ENCODE measurements at regions not wholly inside any gene's neighbourhood (a gene's known extent, or its start where the extent isn't known, plus 50 kb on each side); places are given as distances from the start of the nearest gene placed in this dataset.

GRCh38 chr6:43987838-43988439 lies 139.3 kb downstream of the MRPL14 start:
- Mint-ChIP-seq H3K4me3 (no peak overlapping the region), H3K36me3 (no peaks in the 10 kb centered on the region), H3K9me3 (no peaks in the 10 kb centered on the region), H3K27me3 (peaks cover 7 to 16% of the 10 kb centered on the region in 2 donors), H3K27ac (no peak overlapping the region), H3K4me1 (ENCODE audit: low read depth in 2 of 2) (peaks cover 6 to 7% of the 10 kb centered on the region in 2 donors)
- ATAC-seq (no peak), DNase-seq (ENCODE audit: low spot score) (no peak)

DNA sequence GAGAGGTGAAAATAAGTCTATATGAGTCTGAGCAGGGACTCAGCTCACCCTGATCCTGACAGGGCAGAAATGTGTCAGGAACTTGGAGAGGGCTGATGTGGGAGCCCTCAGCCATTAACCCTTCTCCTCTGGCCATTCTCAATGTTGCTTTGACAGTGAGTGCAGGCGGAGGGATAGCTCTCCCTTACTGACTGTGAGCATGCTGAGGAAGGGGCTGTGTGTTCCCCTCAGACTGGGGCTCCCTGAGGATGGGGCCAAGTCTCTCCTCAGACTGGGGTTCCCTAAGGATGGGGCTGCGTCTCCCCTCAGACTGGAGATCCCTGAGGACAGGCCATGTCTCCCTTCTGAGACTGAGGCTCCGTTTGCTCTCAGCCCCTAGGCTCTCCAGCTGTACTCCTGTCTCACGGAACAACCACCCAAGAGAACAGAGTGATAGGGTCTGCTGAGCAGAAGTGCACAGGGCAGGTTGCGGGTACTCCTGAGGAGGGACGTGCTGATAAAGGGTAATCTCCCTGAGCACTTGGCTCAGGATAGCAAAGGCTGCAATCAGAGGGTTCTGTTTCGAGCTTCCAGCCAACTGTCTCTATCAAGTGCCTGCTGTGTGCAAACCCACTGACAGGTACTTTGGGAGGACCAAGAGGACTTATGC lies 141.0 kb downstream of the MRPL14 start:
- DNase-seq (ENCODE audit: low spot score) (peak; percentile 20), ATAC-seq (no peak)
- Mint-ChIP-seq H3K9me3 (no peaks in the 10 kb centered on the region), H3K27me3 (peaks cover 9 to 16% of the 10 kb centered on the region in 2 donors), H3K4me3 (no peak overlapping the region), H3K4me1 (ENCODE audit: low read depth in 2 of 2) (no peaks in the 10 kb centered on the region), H3K36me3 (no peaks in the 10 kb centered on the region), H3K27ac (no peak overlapping the region)

DNA sequence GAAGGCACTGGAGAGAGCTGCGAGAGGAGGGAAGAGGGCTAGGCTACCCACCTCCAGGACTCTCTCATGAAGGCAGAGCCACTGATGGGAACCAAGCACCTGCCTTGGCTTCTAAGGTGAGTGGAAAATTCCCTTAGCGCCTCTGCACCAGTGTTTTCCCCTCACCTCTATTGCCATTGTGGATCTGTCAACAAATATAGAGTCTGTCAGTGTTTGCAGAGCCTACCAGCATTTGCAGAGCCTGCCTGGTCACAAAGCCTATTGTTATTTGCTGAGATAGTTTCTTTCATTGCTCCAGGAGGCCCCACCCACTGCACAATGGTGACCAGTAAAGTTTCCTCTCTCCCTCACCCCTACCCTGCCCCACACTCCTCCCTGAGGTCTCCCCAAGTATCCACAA lies 141.9 kb downstream of the MRPL14 start:
- Mint-ChIP-seq H3K4me3 (no peak overlapping the region), H3K4me1 (ENCODE audit: low read depth in 2 of 2) (no peaks in the 10 kb centered on the region), H3K27me3 (peaks cover 9 to 16% of the 10 kb centered on the region in 2 donors), H3K36me3 (no peaks in the 10 kb centered on the region), H3K9me3 (no peaks in the 10 kb centered on the region), H3K27ac (no peak overlapping the region)
- no peak for ATAC-seq
- no peak for DNase-seq (ENCODE audit: low spot score)

GRCh38 chr6:43984442-43985321 lies 142.6 kb downstream of the MRPL14 start:
- H3K27me3 Mint-ChIP-seq: peaks cover 9 to 16% of the 10 kb centered on the region in 2 donors
- H3K36me3 Mint-ChIP-seq: no peaks in the 10 kb centered on the region
- no peak for ATAC-seq
- peak; percentile 40 for DNase-seq (ENCODE audit: low spot score)
- H3K9me3 Mint-ChIP-seq: no peaks in the 10 kb centered on the region
- no peaks in the 10 kb centered on the region for H3K4me1 Mint-ChIP-seq (ENCODE audit: low read depth in 2 of 2)
- H3K27ac Mint-ChIP-seq: no peak overlapping the region
- H3K4me3 Mint-ChIP-seq: no peak overlapping the region

DNA sequence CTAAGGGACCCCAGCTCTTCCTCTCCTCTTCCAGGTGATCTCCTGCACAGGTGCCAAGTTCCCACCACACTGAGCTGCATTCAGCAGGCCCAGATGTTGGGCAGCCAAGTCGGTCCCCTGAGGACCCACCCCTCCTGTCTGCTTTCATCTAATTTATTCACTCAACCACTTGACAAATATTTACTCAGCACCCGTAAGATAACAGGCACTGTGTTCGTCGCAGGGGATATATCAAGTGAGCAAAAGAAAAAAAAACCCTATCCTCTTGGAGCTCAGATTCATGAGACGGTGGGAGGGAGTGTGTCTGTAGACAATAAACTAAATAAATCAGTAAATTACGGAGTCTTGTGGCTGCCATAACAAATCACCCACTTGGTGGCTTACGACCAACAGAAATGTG lies 143.6 kb downstream of the MRPL14 start:
- H3K36me3 Mint-ChIP-seq: no peaks in the 10 kb centered on the region

DNA sequence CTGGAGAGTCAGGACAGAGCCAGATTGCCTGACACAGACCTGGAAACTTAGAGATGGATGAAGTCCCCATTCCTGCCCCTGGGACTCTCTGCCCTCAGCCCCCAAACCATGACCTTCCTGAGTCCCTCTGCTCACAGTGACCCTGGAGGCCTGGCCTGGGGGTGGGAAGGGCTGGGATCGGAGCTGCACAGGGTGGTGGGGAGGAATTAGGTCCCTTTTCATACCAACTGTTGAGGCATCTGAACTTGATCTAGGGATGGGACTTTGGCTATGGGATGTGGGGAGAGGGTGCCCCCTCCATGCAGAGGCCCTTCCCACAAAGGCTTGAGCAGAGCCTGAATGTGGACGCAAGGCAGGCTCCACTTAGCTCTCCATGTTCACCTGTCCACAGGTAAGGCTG lies 144.1 kb downstream of the MRPL14 start:
- Mint-ChIP-seq H3K4me3 (no peak overlapping the region), H3K27me3 (peaks cover 7 to 10% of the 10 kb centered on the region in 2 donors), H3K4me1 (ENCODE audit: low read depth in 2 of 2) (peaks cover 3 to 4% of the 10 kb centered on the region in 2 donors), H3K9me3 (no peaks in the 10 kb centered on the region), H3K36me3 (no peaks in the 10 kb centered on the region), H3K27ac (no peak overlapping the region)
- ATAC-seq (no peak), DNase-seq (ENCODE audit: low spot score) (no peak)

More for the DNA sequence above, 143.6 kb downstream of the MRPL14 start:
- peaks cover 7% of the 10 kb centered on the region in 2 donors for H3K27me3 Mint-ChIP-seq
- H3K27ac Mint-ChIP-seq: no peak overlapping the region
- H3K4me3 Mint-ChIP-seq: no peak overlapping the region
- H3K9me3 Mint-ChIP-seq: no peaks in the 10 kb centered on the region
- ATAC-seq (no peak), DNase-seq (ENCODE audit: low spot score) (no peak)
- H3K4me1 Mint-ChIP-seq (ENCODE audit: low read depth in 2 of 2): no peaks in the 10 kb centered on the region

DNA sequence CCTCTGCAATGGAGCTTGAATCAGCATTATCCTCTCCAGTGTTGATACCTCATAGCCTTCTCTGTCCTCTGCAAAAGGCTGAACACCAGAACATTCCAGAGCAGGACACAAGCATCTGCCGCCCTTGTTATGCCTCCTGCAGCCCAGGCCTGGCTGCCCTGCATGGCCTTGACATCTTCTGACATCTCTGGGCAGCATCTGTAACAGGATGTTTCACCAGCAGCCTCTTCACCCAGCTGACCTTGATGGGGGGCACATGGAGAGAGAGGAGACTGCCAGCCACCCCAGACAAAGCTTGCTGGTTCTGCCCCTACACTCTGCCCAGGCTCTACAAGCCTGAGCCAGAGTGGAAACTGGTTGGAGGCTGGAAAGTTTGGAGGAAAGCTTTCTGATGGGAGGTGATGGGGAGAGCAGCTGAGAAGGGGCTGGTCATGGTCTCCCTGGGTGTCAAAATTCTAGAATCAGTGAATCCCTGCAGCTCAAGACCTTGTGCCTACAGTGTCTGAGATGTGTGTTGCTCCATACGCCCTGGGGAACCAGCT lies 145.1 kb downstream of the MRPL14 start:
- H3K36me3 Mint-ChIP-seq: no peaks in the 10 kb centered on the region
- no peak overlapping the region for H3K4me3 Mint-ChIP-seq
- H3K27me3 Mint-ChIP-seq: peaks cover 7 to 10% of the 10 kb centered on the region in 2 donors
- DNase-seq (ENCODE audit: low spot score) (no peak), ATAC-seq (no peak)
- H3K27ac Mint-ChIP-seq: no peak overlapping the region
- H3K9me3 Mint-ChIP-seq: no peaks in the 10 kb centered on the region
- peaks cover 12 to 14% of the 10 kb centered on the region in 2 donors for H3K4me1 Mint-ChIP-seq (ENCODE audit: low read depth in 2 of 2)

DNA sequence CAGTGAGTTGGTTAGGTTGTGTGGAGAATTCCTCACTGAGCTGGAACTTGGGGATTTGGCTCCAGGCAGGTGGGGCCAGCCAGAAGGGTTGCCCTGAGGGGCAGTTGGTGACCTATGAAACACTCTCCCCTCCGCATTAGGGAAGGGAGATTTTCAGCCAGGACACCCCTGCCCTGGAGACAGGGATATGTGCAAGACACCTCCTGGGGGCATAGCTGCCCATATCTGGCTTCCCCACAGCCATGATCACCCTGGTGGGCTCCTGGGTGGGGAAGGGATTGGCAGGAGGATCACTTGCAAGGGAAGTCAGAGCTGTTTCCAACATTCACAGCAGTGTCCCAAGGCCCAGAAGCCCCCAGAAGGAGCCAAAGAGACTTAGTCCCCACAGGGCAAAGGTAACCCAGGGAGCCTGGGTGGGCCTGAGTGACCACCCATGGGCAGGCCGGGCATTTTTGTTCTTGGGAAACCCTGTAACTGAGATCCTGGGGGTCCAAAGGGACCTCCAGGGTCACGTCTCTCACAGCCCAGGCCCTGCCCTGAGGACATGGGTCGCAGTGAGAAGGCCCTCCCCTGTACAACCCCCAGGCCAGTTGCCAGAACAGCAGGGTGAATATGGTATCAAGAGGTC lies 145.8 kb downstream of the MRPL14 start:
- H3K36me3 Mint-ChIP-seq: no peaks in the 10 kb centered on the region
- ATAC-seq (no peak), DNase-seq (ENCODE audit: low spot score) (no peak)
- no peaks in the 10 kb centered on the region for H3K9me3 Mint-ChIP-seq
- H3K4me3 Mint-ChIP-seq: no peak overlapping the region
- peaks cover 12% of the 10 kb centered on the region in 2 donors for H3K27me3 Mint-ChIP-seq
- H3K27ac Mint-ChIP-seq: no peak overlapping the region
- H3K4me1 Mint-ChIP-seq (ENCODE audit: low read depth in 2 of 2): peaks cover 15 to 17% of the 10 kb centered on the region in 2 donors

GRCh38 chr6:43980004-43980795 lies 147.1 kb downstream of the MRPL14 start:
- no peak for ATAC-seq
- Mint-ChIP-seq H3K36me3 (no peaks in the 10 kb centered on the region), H3K4me3 (no peak overlapping the region), H3K27me3 (peaks cover 19 to 20% of the 10 kb centered on the region in 2 donors), H3K4me1 (ENCODE audit: low read depth in 2 of 2) (peaks cover 15 to 17% of the 10 kb centered on the region in 2 donors), H3K9me3 (no peaks in the 10 kb centered on the region), H3K27ac (no peak overlapping the region)
- no peak for DNase-seq (ENCODE audit: low spot score)

DNA sequence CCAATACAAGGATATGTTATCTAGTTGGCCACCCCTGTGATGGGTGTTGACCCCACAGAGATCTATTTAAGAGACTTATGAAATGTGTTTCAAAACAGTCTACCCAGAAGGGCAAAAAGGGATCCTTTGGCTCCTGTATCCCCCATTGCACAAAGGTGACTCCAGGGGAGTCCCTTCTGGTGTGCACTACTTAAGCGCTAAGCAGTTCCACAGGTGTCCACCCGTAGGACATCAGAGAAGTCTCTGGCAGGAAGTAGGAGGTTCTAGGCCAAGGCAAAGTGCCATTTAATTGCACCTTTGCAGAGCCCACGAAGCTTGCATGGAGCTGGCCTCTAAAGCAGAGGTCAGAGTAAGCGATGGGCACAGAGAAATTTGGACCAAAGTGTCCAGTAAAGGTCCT lies 147.7 kb downstream of the MRPL14 start:
- no peaks in the 10 kb centered on the region for H3K36me3 Mint-ChIP-seq
- DNase-seq (ENCODE audit: low spot score) (no peak), ATAC-seq (no peak)
- H3K4me1 Mint-ChIP-seq (ENCODE audit: low read depth in 2 of 2): peaks cover 15 to 17% of the 10 kb centered on the region in 2 donors
- no peaks in the 10 kb centered on the region for H3K9me3 Mint-ChIP-seq
- no peak overlapping the region for H3K27ac Mint-ChIP-seq
- H3K27me3 Mint-ChIP-seq: peaks cover 19% of the 10 kb centered on the region in 2 donors
- no peak overlapping the region for H3K4me3 Mint-ChIP-seq

GRCh38 chr6:43978473-43979346 lies 148.5 kb downstream of the MRPL14 start:
- Mint-ChIP-seq H3K4me3 (no peak overlapping the region), H3K36me3 (no peaks in the 10 kb centered on the region), H3K4me1 (ENCODE audit: low read depth in 2 of 2) (peaks cover 15 to 17% of the 10 kb centered on the region in 2 donors), H3K27ac (peak overlapping the region in 1 of 2 donors; percentile 14), H3K9me3 (no peaks in the 10 kb centered on the region), H3K27me3 (peaks cover 13 to 14% of the 10 kb centered on the region in 2 donors)
- ATAC-seq: no peak
- no peak for DNase-seq (ENCODE audit: low spot score)

GRCh38 chr6:43977404-43978111 lies 149.7 kb downstream of the MRPL14 start:
- ATAC-seq: peak; percentile 66 to 73
- Mint-ChIP-seq H3K9me3 (no peaks in the 10 kb centered on the region), H3K36me3 (no peaks in the 10 kb centered on the region), H3K4me1 (ENCODE audit: low read depth in 2 of 2) (peaks cover 15 to 17% of the 10 kb centered on the region in 2 donors), H3K4me3 (peak overlapping the region; percentile 3), H3K27me3 (peaks cover 13 to 14% of the 10 kb centered on the region in 2 donors), H3K27ac (no peak overlapping the region)
- DNase-seq (ENCODE audit: low spot score): no peak
